ENCODE measurements at regions not wholly inside any gene's neighbourhood (a gene's known extent, or its start where the extent isn't known, plus 50 kb on each side); places are given as distances from the start of the nearest gene placed in this dataset.
"Not testable (repeated sequence)": the region's sequence is repeated elsewhere in the genome, so short reads cannot be mapped to it uniquely, and the experiment has no call there.

- no peak for DNase-seq (ENCODE audit: low spot score)
These were observed 75.9 kb upstream of the CADPS start for GRCh38 chr3:62951037-62951613.

GRCh38 chr3:62951880-62952279, 76.7 kb upstream of the CADPS start:
- POLR2A ChIA-PET (ENCODE audit: low non-redundant PET); CTCF ChIA-PET; DNase-seq (ENCODE audit: low spot score); H3K27ac ChIP-seq: not testable (repeated sequence)

More at GRCh38 chr3:62951037-62951613, 75.9 kb upstream of the CADPS start:
- CTCF ChIA-PET: no interaction called here
- no peak overlapping the region for H3K27ac ChIP-seq
- POLR2A ChIA-PET (ENCODE audit: low non-redundant PET): no interaction called here
- no peak for TF ChIP-seq CTCF (conservative IDR thresholded peaks at IDR 0.05; ENCODE audit: low read depth)

GRCh38 chr3:62954580-62954979, 79.4 kb upstream of the CADPS start:
- ChIA-PET CTCF (interaction anchor here (0.5 kb wide), 1 partner anchor 21 kb away, joined by 3 read pairs; no protein-coding TSS in a partner anchor), POLR2A (ENCODE audit: low non-redundant PET) (no interaction called here)
- H3K27ac ChIP-seq: no peak overlapping the region
- TF ChIP-seq CTCF (conservative IDR thresholded peaks at IDR 0.05; ENCODE audit: low read depth): no peak
- DNase-seq (ENCODE audit: low spot score): no peak

GRCh38 chr3:62955126-62955525, 79.9 kb upstream of the CADPS start:
- no peak for TF ChIP-seq CTCF (conservative IDR thresholded peaks at IDR 0.05; ENCODE audit: low read depth)
- H3K27ac ChIP-seq: no peak overlapping the region
- no peak for DNase-seq (ENCODE audit: low spot score)
- ChIA-PET POLR2A (ENCODE audit: low non-redundant PET) (no interaction called here), CTCF (no interaction called here)

GRCh38 chr3:62956411-62956810, 81.2 kb upstream of the CADPS start:
- H3K27ac ChIP-seq: no peak overlapping the region
- ChIA-PET CTCF (no interaction called here), POLR2A (ENCODE audit: low non-redundant PET) (no interaction called here)
- DNase-seq (ENCODE audit: low spot score): no peak
- TF ChIP-seq CTCF (conservative IDR thresholded peaks at IDR 0.05; ENCODE audit: low read depth): no peak

GRCh38 chr3:62961874-62962556, 86.8 kb upstream of the CADPS start:
- ChIA-PET CTCF (no interaction called here), POLR2A (ENCODE audit: low non-redundant PET) (no interaction called here)
- no peak for DNase-seq (ENCODE audit: low spot score)
- TF ChIP-seq CTCF (conservative IDR thresholded peaks at IDR 0.05; ENCODE audit: low read depth): no peak
- H3K27ac ChIP-seq: no peak overlapping the region

- POLR2A ChIA-PET (ENCODE audit: low non-redundant PET): no interaction called here
These were observed 87.5 kb upstream of the CADPS start for GRCh38 chr3:62962714-62963113.

More at GRCh38 chr3:62962714-62963113, 87.5 kb upstream of the CADPS start:
- CTCF ChIA-PET: no interaction called here
- no peak for TF ChIP-seq CTCF (conservative IDR thresholded peaks at IDR 0.05; ENCODE audit: low read depth)
- DNase-seq (ENCODE audit: low spot score): no peak
- H3K27ac ChIP-seq: no peak overlapping the region

Measured in RWPE1 (cell line).